GM19240 (cell line): ENCODE measurements at regions not wholly inside any gene's neighbourhood (a gene's known extent, or its start where the extent isn't known, plus 50 kb on each side); places are given as distances from the start of the nearest gene placed in this dataset.

Experiments
- DNase-seq: peaks from one replicate; pipeline ENCODE4 v3.0.0; 2011; ENCODE audit warnings: low spot score; ENCODE audit not compliant: insufficient read length

GRCh38 chr13:71087006-71087405 is 780.0 kb downstream of the DACH1 start:
- no peak for DNase-seq

GRCh38 chr13:71082631-71083030 is 784.4 kb downstream of the DACH1 start:
- no peak for DNase-seq

GRCh38 chr13:71079638-71080037 is 787.4 kb downstream of the DACH1 start:
- DNase-seq = no peak

- DNase-seq = no peak
Observed at GRCh38 chr13:71068041-71068440, 799.0 kb downstream of the DACH1 start.

- no peak for DNase-seq
Observed at GRCh38 chr13:71067165-71067815, 799.7 kb downstream of the DACH1 start.

GRCh38 chr13:71056581-71056980 is 810.4 kb downstream of the DACH1 start:
- DNase-seq = no peak

GRCh38 chr13:71055644-71056043 is 811.4 kb downstream of the DACH1 start:
- DNase-seq = no peak

- no peak for DNase-seq
Observed at GRCh38 chr13:71055047-71055446, 812.0 kb downstream of the DACH1 start.

- DNase-seq = no peak
Observed at GRCh38 chr13:71054358-71054757, 812.6 kb downstream of the DACH1 start.

- DNase-seq = no peak
Observed at GRCh38 chr13:71051573-71051972, 815.4 kb downstream of the DACH1 start.

GRCh38 chr13:71046360-71047079 is 820.5 kb downstream of the DACH1 start:
- no peak for DNase-seq

GRCh38 chr13:71045101-71045500 is 821.9 kb downstream of the DACH1 start:
- DNase-seq = no peak

GRCh38 chr13:71039440-71039839 is 827.6 kb downstream of the DACH1 start:
- DNase-seq = no peak

GRCh38 chr13:71034018-71034417 is 833.0 kb downstream of the DACH1 start:
- no peak for DNase-seq

- DNase-seq = no peak
Observed at GRCh38 chr13:71033026-71033425, 834.0 kb downstream of the DACH1 start.

GRCh38 chr13:71030784-71031183 is 836.2 kb downstream of the DACH1 start:
- DNase-seq = no peak

- DNase-seq = no peak
Observed at GRCh38 chr13:71028884-71029283, 838.1 kb downstream of the DACH1 start.

GRCh38 chr13:71021825-71022422 is 845.1 kb downstream of the DACH1 start:
- no peak for DNase-seq

- no peak for DNase-seq
Observed at GRCh38 chr13:71018995-71019394, 848.0 kb downstream of the DACH1 start.

- no peak for DNase-seq
Observed at GRCh38 chr13:71018544-71018943, 848.5 kb downstream of the DACH1 start.

GRCh38 chr13:71017607-71018006 is 849.4 kb downstream of the DACH1 start:
- DNase-seq = no peak

GRCh38 chr13:71015516-71015915 is 851.5 kb downstream of the DACH1 start:
- no peak for DNase-seq

GRCh38 chr13:71015021-71015420 is 852.0 kb downstream of the DACH1 start:
- no peak for DNase-seq
